IMR-90 (cell line): ENCODE measurements at regions not wholly inside any gene's neighbourhood (a gene's known extent, or its start where the extent isn't known, plus 50 kb on each side); places are given as distances from the start of the nearest gene placed in this dataset.

Experiments used
- ATAC-seq: fragments of 200-7000 bp; cut with Tn5 transposase; 2 replicates; pipeline ENCODE4 v1.9.1; 2020; ENCODE audit warnings: low read depth, mild to moderate bottlenecking, moderate library complexity
- BruUV-seq: library from RNA; stranded (reverse); fragments of 400-500 nt; replicated peaks from 2 replicates; lab custom pipeline; 2021; lab: Mats Ljungman, UMichigan
- CTCF ChIA-PET: fragments of 300-600 bp; formaldehyde crosslinking; extraction: SDS; loops from one replicate; lab custom pipeline; 2021; ENCODE audit warnings: antibody characterized with exemption; lab: Yijun Ruan, JAX
- POLR2A ChIA-PET: fragments of 300-600 bp; sonication (Branson Sonifier 250); formaldehyde crosslinking; loops from one replicate; lab custom pipeline; 2022; ENCODE audit warnings: antibody characterized with exemption; ENCODE audit not compliant: unreplicated experiment; lab: Charles Lee
- DNase-seq: peaks from one replicate; pipeline ENCODE4 v3.0.0; 2013
- H2AFZ ChIP-seq: replicated peaks from 2 replicates; pipeline ENCODE3; 2013; ENCODE audit warnings: low read length, mild to moderate bottlenecking; ENCODE audit not compliant: poor library complexity
- H2AK5ac ChIP-seq: 2 replicates; pipeline ENCODE4 v1.6.1; 2013; ENCODE audit warnings: low read depth, low read length, inconsistent platforms
- H2AK9ac ChIP-seq: replicated peaks from 2 replicates; pipeline ENCODE3; 2013; ENCODE audit warnings: mild to moderate bottlenecking, low read depth, low read length, moderate library complexity; ENCODE audit not compliant: poor library complexity
- H2BK120ac ChIP-seq: 2 replicates; pipeline ENCODE4 v1.6.1; 2013; ENCODE audit warnings: low read depth, low read length, inconsistent platforms
- H2BK15ac ChIP-seq: 3 replicates; pipeline ENCODE4 v1.6.1; 2013; ENCODE audit warnings: low read depth, low read length, inconsistent platforms
- H2BK20ac ChIP-seq: 2 replicates; pipeline ENCODE4 v1.6.1; 2013; ENCODE audit warnings: low read depth, mild to moderate bottlenecking, inconsistent platforms, low read length, moderate library complexity
- H2BK5ac ChIP-seq: 2 replicates; pipeline ENCODE4 v1.6.1; 2013; ENCODE audit warnings: mild to moderate bottlenecking, low read depth, low read length, inconsistent platforms; ENCODE audit not compliant: poor library complexity, severe bottlenecking
- H3K14ac ChIP-seq: replicated peaks from 2 replicates; pipeline ENCODE4 v1.6.1; 2013; ENCODE audit warnings: low read depth, low read length, inconsistent platforms
- H3K18ac ChIP-seq: 2 replicates; pipeline ENCODE4 v1.6.1; 2013; ENCODE audit warnings: low read depth, low read length, control low read depth
- H3K23ac ChIP-seq: 2 replicates; pipeline ENCODE4 v1.6.1; 2013; ENCODE audit warnings: low read depth, low read length, inconsistent platforms
- H3K27ac ChIP-seq: 2 replicates; pipeline ENCODE4 v1.5.1; 2013; ENCODE audit warnings: mild to moderate bottlenecking, control low read depth, low read length; ENCODE audit not compliant: insufficient read depth
- H3K27me3 ChIP-seq: 2 replicates; pipeline ENCODE4 v1.6.1; 2013; ENCODE audit warnings: low read length; ENCODE audit not compliant: control insufficient read depth, insufficient read depth
- H3K36me3 ChIP-seq: 2 replicates; pipeline ENCODE4 v1.6.1; 2013; ENCODE audit warnings: low read length, mixed read lengths; ENCODE audit not compliant: control insufficient read depth, insufficient read depth
- H3K4ac ChIP-seq: 2 replicates; pipeline ENCODE4 v1.6.1; 2013; ENCODE audit warnings: low read depth, low read length, inconsistent platforms
- H3K4me1 ChIP-seq: 2 replicates; pipeline ENCODE4 v1.6.1; 2013; ENCODE audit warnings: low read length, mixed read lengths; ENCODE audit not compliant: control insufficient read depth, insufficient read depth
- H3K4me2 ChIP-seq: 2 replicates; pipeline ENCODE4 v1.6.1; 2013; ENCODE audit warnings: low read depth, mild to moderate bottlenecking, control low read depth, low read length, moderate library complexity
- H3K4me3 ChIP-seq: 2 replicates; pipeline ENCODE4 v1.5.1; 2013; ENCODE audit warnings: low read depth, mild to moderate bottlenecking, control low read depth, low read length, moderate library complexity; ENCODE audit not compliant: insufficient read depth
- H3K56ac ChIP-seq: 2 replicates; pipeline ENCODE4 v1.6.1; 2013; ENCODE audit warnings: low read length, inconsistent platforms; ENCODE audit not compliant: insufficient read depth; ENCODE audit errors: extremely low read depth
- H3K79me1 ChIP-seq, 2 experiments: 2 replicates each; pipeline ENCODE4 v1.6.1; 2013; ENCODE audit warnings: low read length in 2 of 2, inconsistent platforms in 1 of 2, low read depth in 1 of 2
- H3K9ac ChIP-seq: 2 replicates; pipeline ENCODE4 v1.6.1; 2013; ENCODE audit warnings: low read depth, low read length, control low read depth
- H3K9me1 ChIP-seq: 2 replicates; pipeline ENCODE4 v1.6.1; 2013; ENCODE audit warnings: low read length, inconsistent platforms; ENCODE audit not compliant: insufficient read depth
- H3K9me3 ChIP-seq: 2 replicates; pipeline ENCODE4 v1.6.1; 2013; ENCODE audit warnings: low read length; ENCODE audit not compliant: control insufficient read depth, insufficient read depth
- H4K20me1 ChIP-seq: 2 replicates; pipeline ENCODE4 v1.6.1; 2013; ENCODE audit warnings: low read length, inconsistent platforms; ENCODE audit not compliant: insufficient read depth
- H4K5ac ChIP-seq: 2 replicates; pipeline ENCODE4 v1.6.1; 2013; ENCODE audit warnings: mild to moderate bottlenecking, low read depth, low read length, control low read depth
- H4K8ac ChIP-seq, 2 experiments: 2 replicates each; pipeline ENCODE4 v1.6.1; 2013; ENCODE audit warnings: low read depth in 2 of 2, low read length in 2 of 2, control low read depth in 1 of 2, inconsistent platforms in 1 of 2
- H4K91ac ChIP-seq: 2 replicates; pipeline ENCODE4 v1.6.1; 2013; ENCODE audit warnings: low read depth, low read length, inconsistent platforms; ENCODE audit not compliant: insufficient read depth
- CHD1 ChIP-seq: IDR thresholded peaks from 2 replicates; pipeline ENCODE4 v1.6.1; 2012; ENCODE audit warnings: low read depth, low read length, improper control_type of control experiment
- ELK1 ChIP-seq: fragments of 150-350 bp; IDR thresholded peaks from 2 replicates; pipeline ENCODE4 v1.6.1; 2016; ENCODE audit warnings: low read depth, mild to moderate bottlenecking, low read length, moderate library complexity, borderline replicate concordance
- MXI1 ChIP-seq: IDR thresholded peaks from 2 replicates; pipeline ENCODE4 v1.6.1; 2012; ENCODE audit warnings: low read depth, mild to moderate bottlenecking, low read length, moderate library complexity, borderline replicate concordance
- POLR2A ChIP-seq: IDR thresholded peaks from 2 replicates; pipeline ENCODE4 v1.6.1; 2012; ENCODE audit warnings: mild to moderate bottlenecking, low read depth, low read length
- RAD21 ChIP-seq: IDR thresholded peaks from 2 replicates; pipeline ENCODE4 v1.6.1; 2012; ENCODE audit warnings: low read length, improper control_type of control experiment
- RFX5 ChIP-seq: IDR thresholded peaks from 2 replicates; pipeline ENCODE4 v1.8.0; 2012; ENCODE audit warnings: low read depth, mild to moderate bottlenecking, low read length, moderate library complexity
- SMC3 ChIP-seq: fragments of 150-350 bp; IDR thresholded peaks from 2 replicates; pipeline ENCODE4 v1.6.1; 2016; ENCODE audit warnings: low read depth, mild to moderate bottlenecking, antibody characterized with exemption, low read length, moderate library complexity
- WGBS, 2 experiments: methylation state at CpG; one replicate each; pipeline versions ENCODE4 v1.1.5 to v1.1.7; 2013; ENCODE audit warnings: missing lambda C conversion rate in 2 of 2; ENCODE audit not compliant: insufficient read length in 1 of 2; ENCODE audit errors: extremely low coverage in 2 of 2; 5-methylcytosine and 5-hydroxymethylcytosine counted together
- dilution Hi-C: fragments of 300-500 bp; cut with HindIII; formaldehyde crosslinking; loops from one replicate; pipeline ENCODE4 v1.14.3; 2018; ENCODE audit warnings: low sequenced_read_pairs; ENCODE audit not compliant: unreplicated experiment
- in situ Hi-C: fragments of 300-500 bp; cut with MboI; formaldehyde crosslinking; loops from 3 replicates; pipeline ENCODE4 v1.14.3; 2019; ENCODE audit warnings: low sequenced_read_pairs, inconsistent platforms, mixed read lengths
- intact Hi-C: fragments of 100-400 bp; cut with micrococcal nuclease; formaldehyde crosslinking; loops from 2 replicates; pipeline ENCODE4 v1.10.0; 2022
- TF ChIP-seq, protein P1 (sequence below): conservative IDR thresholded peaks from 2 replicates; pipeline ENCODE4 v1.5.1; 2012; ENCODE audit warnings: mild to moderate bottlenecking, low read depth, low read length, improper control_type of control experiment

GRCh38 chr5:68445257-68446069 is 229.9 kb downstream of the PIK3R1 start:
- WGBS, 2 experiments: 20% methylated on average over 1 of the region's 6 CpGs; no CpG with 5 or more reads in 1 of the 2 experiments
- Histone ChIP-seq H4K5ac (no peak overlapping the region), H2BK120ac (no peak overlapping the region; the same call in 1 of the 2 replicates), H3K79me1 (no peaks in the 10 kb centered on the region), H4K91ac (no peak overlapping the region), H3K27me3 (no peaks in the 10 kb centered on the region), H2BK5ac (no peak overlapping the region), H4K20me1 (no peaks in the 10 kb centered on the region), H2BK15ac (no peak overlapping the region), H3K23ac (no peak overlapping the region), H3K4me2 (no peak overlapping the region), H4K8ac (no peak overlapping the region), H3K18ac (no peak overlapping the region), H2AFZ (no peak overlapping the region), H2AK9ac (no peak overlapping the region), H3K9me3 (no peaks in the 10 kb centered on the region), H3K27ac (no peak overlapping the region), H3K4me1 (no peaks in the 10 kb centered on the region; the same call in 1 of the 2 replicates), H3K14ac (no peak overlapping the region), H3K56ac (no peak overlapping the region), H3K4ac (no peak overlapping the region), H3K36me3 (no peaks in the 10 kb centered on the region), H2BK20ac (no peak overlapping the region), H2AK5ac (no peak overlapping the region), H3K4me3 (no peak overlapping the region), H3K9ac (no peak overlapping the region), H3K9me1 (no peaks in the 10 kb centered on the region)
- dilution Hi-C loops (no loop called here), in situ Hi-C loops (no loop called here), intact Hi-C loops (no loop called here)
- ChIA-PET CTCF (no interaction called here), POLR2A (no interaction called here)
- TF ChIP-seq RAD21 (no peak), MXI1 (no peak), RFX5 (no peak), ELK1 (no peak), CHD1 (no peak), SMC3 (no peak), POLR2A (no peak)
- TF ChIP-seq, protein P1, sequence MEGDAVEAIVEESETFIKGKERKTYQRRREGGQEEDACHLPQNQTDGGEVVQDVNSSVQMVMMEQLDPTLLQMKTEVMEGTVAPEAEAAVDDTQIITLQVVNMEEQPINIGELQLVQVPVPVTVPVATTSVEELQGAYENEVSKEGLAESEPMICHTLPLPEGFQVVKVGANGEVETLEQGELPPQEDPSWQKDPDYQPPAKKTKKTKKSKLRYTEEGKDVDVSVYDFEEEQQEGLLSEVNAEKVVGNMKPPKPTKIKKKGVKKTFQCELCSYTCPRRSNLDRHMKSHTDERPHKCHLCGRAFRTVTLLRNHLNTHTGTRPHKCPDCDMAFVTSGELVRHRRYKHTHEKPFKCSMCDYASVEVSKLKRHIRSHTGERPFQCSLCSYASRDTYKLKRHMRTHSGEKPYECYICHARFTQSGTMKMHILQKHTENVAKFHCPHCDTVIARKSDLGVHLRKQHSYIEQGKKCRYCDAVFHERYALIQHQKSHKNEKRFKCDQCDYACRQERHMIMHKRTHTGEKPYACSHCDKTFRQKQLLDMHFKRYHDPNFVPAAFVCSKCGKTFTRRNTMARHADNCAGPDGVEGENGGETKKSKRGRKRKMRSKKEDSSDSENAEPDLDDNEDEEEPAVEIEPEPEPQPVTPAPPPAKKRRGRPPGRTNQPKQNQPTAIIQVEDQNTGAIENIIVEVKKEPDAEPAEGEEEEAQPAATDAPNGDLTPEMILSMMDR: no peak
- BruUV-seq: no TSS peak
- ATAC-seq (no peak), DNase-seq (no peak)
